Glutamatergic neuron (in vitro differentiated cells): ENCODE measurements at regions not wholly inside any gene's neighbourhood (a gene's known extent, or its start where the extent isn't known, plus 50 kb on each side); places are given as distances from the start of the nearest gene placed in this dataset.

ENCODE experiments used
- DNase-seq: peaks from one replicate; pipeline ENCODE4 v3.0.0; 2022
- H3K27ac Mint-ChIP-seq: one replicate; pipeline ENCODE4 v1.8.0; 2020; ENCODE audit warnings: mild to moderate bottlenecking, mixed read lengths, inconsistent platforms; ENCODE audit not compliant: unreplicated experiment
- H3K27me3 Mint-ChIP-seq: one replicate; pipeline ENCODE4 v1.8.0; 2020; ENCODE audit warnings: mild to moderate bottlenecking, moderate library complexity, mixed read lengths, inconsistent platforms; ENCODE audit not compliant: unreplicated experiment
- H3K36me3 Mint-ChIP-seq: one replicate; pipeline ENCODE4 v1.8.0; 2020; ENCODE audit warnings: mild to moderate bottlenecking, mixed read lengths, inconsistent platforms; ENCODE audit not compliant: unreplicated experiment
- H3K4me1 Mint-ChIP-seq: one replicate; pipeline ENCODE4 v1.8.0; 2020; ENCODE audit warnings: mild to moderate bottlenecking, low read depth, mixed read lengths, inconsistent platforms; ENCODE audit not compliant: unreplicated experiment
- H3K4me3 Mint-ChIP-seq: one replicate; pipeline ENCODE4 v1.8.0; 2020; ENCODE audit warnings: mild to moderate bottlenecking, mixed read lengths, inconsistent platforms; ENCODE audit not compliant: unreplicated experiment
- H3K9me3 Mint-ChIP-seq: one replicate; pipeline ENCODE4 v1.8.0; 2020; ENCODE audit warnings: mild to moderate bottlenecking, moderate library complexity, mixed read lengths, inconsistent platforms; ENCODE audit not compliant: unreplicated experiment
- CTCF ChIP-seq: fragments of 200-600 bp; sonication (generic); IDR thresholded peaks from one replicate; pipeline ENCODE4 v1.5.0; 2021; ENCODE audit not compliant: partially characterized antibody, unreplicated experiment

- H3K27me3 Mint-ChIP-seq, result no peaks in the 10 kb centered on the region
- H3K4me3 Mint-ChIP-seq, result no peak overlapping the region
- no peak for TF ChIP-seq CTCF
- no peak for DNase-seq
- no peak overlapping the region for H3K27ac Mint-ChIP-seq
- H3K9me3 Mint-ChIP-seq, result no peaks in the 10 kb centered on the region
- no peaks in the 10 kb centered on the region for H3K36me3 Mint-ChIP-seq
- no peaks in the 10 kb centered on the region for H3K4me1 Mint-ChIP-seq
These were observed 115.4 kb upstream of the GADL1 start for GRCh38 chr3:31009881-31010280.

- no peak overlapping the region for H3K4me3 Mint-ChIP-seq
- no peak for DNase-seq
- no peak overlapping the region for H3K27ac Mint-ChIP-seq
- no peaks in the 10 kb centered on the region for H3K27me3 Mint-ChIP-seq
- TF ChIP-seq CTCF, result no peak
- no peaks in the 10 kb centered on the region for H3K36me3 Mint-ChIP-seq
- no peaks in the 10 kb centered on the region for H3K9me3 Mint-ChIP-seq
- H3K4me1 Mint-ChIP-seq, result no peaks in the 10 kb centered on the region
These were observed 116.0 kb upstream of the GADL1 start for GRCh38 chr3:31010491-31010890.

GRCh38 chr3:31011380-31011779 is 116.9 kb upstream of the GADL1 start:
- no peak for DNase-seq
- no peak overlapping the region for H3K27ac Mint-ChIP-seq
- no peaks in the 10 kb centered on the region for H3K36me3 Mint-ChIP-seq
- H3K4me3 Mint-ChIP-seq, result no peak overlapping the region
- no peaks in the 10 kb centered on the region for H3K9me3 Mint-ChIP-seq
- peaks cover under 1% of the 10 kb centered on the region for H3K27me3 Mint-ChIP-seq
- no peak for TF ChIP-seq CTCF
- H3K4me1 Mint-ChIP-seq, result no peaks in the 10 kb centered on the region

- no peak for DNase-seq
- Mint-ChIP-seq H3K4me1 (no peaks in the 10 kb centered on the region), H3K4me3 (no peak overlapping the region), H3K27ac (no peak overlapping the region), H3K36me3 (no peaks in the 10 kb centered on the region), H3K27me3 (peaks cover 2% of the 10 kb centered on the region), H3K9me3 (no peaks in the 10 kb centered on the region)
- TF ChIP-seq CTCF, result no peak
These were observed 118.6 kb upstream of the GADL1 start for GRCh38 chr3:31013090-31013489.

GRCh38 chr3:31013843-31014242 is 119.4 kb upstream of the GADL1 start:
- H3K27me3 Mint-ChIP-seq, result peaks cover 2% of the 10 kb centered on the region
- no peak for TF ChIP-seq CTCF
- H3K27ac Mint-ChIP-seq, result no peak overlapping the region
- no peaks in the 10 kb centered on the region for H3K9me3 Mint-ChIP-seq
- H3K36me3 Mint-ChIP-seq, result no peaks in the 10 kb centered on the region
- no peak for DNase-seq
- no peaks in the 10 kb centered on the region for H3K4me1 Mint-ChIP-seq
- H3K4me3 Mint-ChIP-seq, result no peak overlapping the region
